Skeletal muscle tissue (tissue), 3 donors: ENCODE measurements at regions not wholly inside any gene's neighbourhood (a gene's known extent, or its start where the extent isn't known, plus 50 kb on each side); places are given as distances from the start of the nearest gene placed in this dataset.
"Not testable (repeated sequence)": the region's sequence is repeated elsewhere in the genome, so short reads cannot be mapped to it uniquely, and the experiment has no call there.

Experiments used
- H3K27ac ChIP-seq: one replicate; pipeline ENCODE4 v1.7.0; 2013; ENCODE audit warnings: mild to moderate bottlenecking, low read depth, low read length, inconsistent platforms
- H3K27me3 ChIP-seq, 3 donors: one replicate each; pipeline ENCODE4 v1.7.0; 2013; ENCODE audit warnings: low read length in 3 of 3; ENCODE audit not compliant: control insufficient read depth in 3 of 3, insufficient read depth in 3 of 3
- H3K36me3 ChIP-seq, 3 donors: one replicate each; pipeline ENCODE4 v1.7.0; 2013; ENCODE audit warnings: low read length in 3 of 3; ENCODE audit not compliant: control insufficient read depth in 3 of 3, insufficient read depth in 3 of 3
- H3K4me1 ChIP-seq, 3 donors: one replicate each; pipeline ENCODE4 v1.7.0; 2013; ENCODE audit warnings: low read length in 3 of 3, mild to moderate bottlenecking in 3 of 3; ENCODE audit not compliant: control insufficient read depth in 3 of 3, insufficient read depth in 3 of 3
- H3K4me3 ChIP-seq, 3 donors: one replicate each; pipeline ENCODE4 v1.7.0; 2013; ENCODE audit warnings: low read length in 3 of 3
- H3K9ac ChIP-seq, 3 donors: one replicate each; pipeline ENCODE4 v1.7.0; 2013; ENCODE audit warnings: low read length in 3 of 3, mild to moderate bottlenecking in 3 of 3, moderate library complexity in 2 of 3, low read depth in 1 of 3
- H3K9me3 ChIP-seq, 3 donors: one replicate each; pipeline ENCODE4 v1.7.0; 2013; ENCODE audit warnings: low read length in 3 of 3; ENCODE audit not compliant: control insufficient read depth in 3 of 3
- donor health status: Osteomylitis.

DNA sequence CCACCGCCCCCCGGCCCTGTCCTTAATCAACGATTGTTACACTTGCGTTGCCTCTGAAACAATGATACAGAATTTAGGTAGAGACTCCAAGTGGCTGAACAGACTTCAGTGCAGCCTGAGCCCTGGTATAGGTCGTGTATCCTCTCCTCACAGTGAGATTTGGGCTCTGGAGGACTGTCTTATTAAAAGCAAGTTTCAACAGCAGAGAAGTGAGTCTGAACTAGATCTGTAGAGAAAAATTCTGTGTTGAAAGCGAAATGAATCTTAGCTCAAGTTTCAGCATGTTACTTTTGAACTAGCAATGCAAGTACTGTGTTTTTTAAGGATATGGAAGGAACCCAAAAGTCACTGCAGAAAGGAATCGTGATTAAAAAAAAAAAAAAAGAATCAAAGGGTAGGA is 103.1 kb downstream of the HOXA1 start:
- H3K4me3 ChIP-seq, result no peak overlapping the region
- no peak overlapping the region for H3K9ac ChIP-seq
- no peaks in the 10 kb centered on the region for H3K9me3 ChIP-seq
- H3K4me1 ChIP-seq, result no peaks in the 10 kb centered on the region
- H3K27me3 ChIP-seq, result no peaks in the 10 kb centered on the region
- H3K36me3 ChIP-seq, result no peaks in the 10 kb centered on the region
- H3K27ac ChIP-seq, result no peak overlapping the region

DNA sequence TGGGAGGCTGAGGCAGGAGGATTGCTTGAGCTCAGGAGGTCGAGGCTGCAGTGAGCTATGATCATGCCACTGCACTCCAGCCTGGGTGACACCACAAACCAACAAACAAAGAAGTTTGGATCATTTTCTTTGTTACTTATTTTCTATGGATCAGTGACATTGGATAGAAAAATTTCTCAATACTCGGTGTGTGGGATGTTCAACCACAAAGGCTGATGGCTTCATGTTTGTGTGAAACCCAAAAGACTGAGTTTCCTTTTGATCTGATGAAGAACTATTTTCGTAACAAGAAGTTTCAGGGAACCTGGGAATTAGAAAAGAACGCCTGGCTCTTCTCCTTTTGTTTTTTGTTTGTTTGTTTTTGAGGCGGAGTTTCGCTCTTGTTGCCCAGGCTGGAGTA is 104.0 kb downstream of the HOXA1 start:
- Histone ChIP-seq H3K9ac (no peak overlapping the region), H3K9me3 (no peaks in the 10 kb centered on the region), H3K4me3 (no peak overlapping the region), H3K4me1 (no peaks in the 10 kb centered on the region), H3K36me3 (no peaks in the 10 kb centered on the region), H3K27ac (no peak overlapping the region), H3K27me3 (no peaks in the 10 kb centered on the region)

DNA sequence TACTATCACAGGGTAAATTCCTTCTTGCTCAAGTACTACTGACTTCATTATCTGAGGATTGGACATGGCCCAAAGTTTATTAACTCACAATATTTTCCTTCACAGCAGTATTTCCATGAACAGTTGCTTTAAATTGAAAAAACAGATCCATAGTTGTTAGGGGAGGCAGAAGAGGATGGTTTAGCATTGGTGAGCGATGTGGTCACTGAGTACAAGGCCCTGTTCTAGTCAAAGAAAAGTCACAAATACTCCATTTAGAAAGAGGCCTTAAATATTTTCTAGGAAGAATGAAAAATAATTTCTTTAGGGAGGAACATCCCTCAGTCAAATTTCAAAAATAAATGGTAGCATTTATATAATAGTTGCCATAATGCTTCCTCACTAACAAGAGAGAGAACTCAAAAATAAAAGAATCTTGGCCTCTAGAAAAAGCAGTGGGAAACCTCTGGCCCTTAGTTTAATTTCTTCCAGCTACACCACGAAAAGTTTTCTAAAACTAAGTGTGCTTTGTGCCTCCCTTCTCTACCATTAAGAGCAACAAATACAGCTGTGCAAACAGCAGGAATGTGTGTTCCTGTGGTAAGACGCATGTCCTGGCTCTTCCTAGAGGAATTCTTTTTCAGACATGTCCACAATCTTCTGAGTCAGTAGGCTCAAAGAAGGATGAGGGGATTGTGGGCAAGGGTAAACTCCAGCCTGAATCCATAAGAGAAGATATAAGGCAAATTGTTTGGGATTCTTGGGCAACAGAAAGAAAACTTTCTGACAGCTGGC is 105.7 kb downstream of the HOXA1 start:
- no peaks in the 10 kb centered on the region for H3K4me1 ChIP-seq
- no peak overlapping the region for H3K4me3 ChIP-seq
- H3K36me3 ChIP-seq, result no peaks in the 10 kb centered on the region
- H3K27ac ChIP-seq, result no peak overlapping the region
- no peak overlapping the region for H3K9ac ChIP-seq
- H3K9me3 ChIP-seq, result no peaks in the 10 kb centered on the region
- no peaks in the 10 kb centered on the region for H3K27me3 ChIP-seq

DNA sequence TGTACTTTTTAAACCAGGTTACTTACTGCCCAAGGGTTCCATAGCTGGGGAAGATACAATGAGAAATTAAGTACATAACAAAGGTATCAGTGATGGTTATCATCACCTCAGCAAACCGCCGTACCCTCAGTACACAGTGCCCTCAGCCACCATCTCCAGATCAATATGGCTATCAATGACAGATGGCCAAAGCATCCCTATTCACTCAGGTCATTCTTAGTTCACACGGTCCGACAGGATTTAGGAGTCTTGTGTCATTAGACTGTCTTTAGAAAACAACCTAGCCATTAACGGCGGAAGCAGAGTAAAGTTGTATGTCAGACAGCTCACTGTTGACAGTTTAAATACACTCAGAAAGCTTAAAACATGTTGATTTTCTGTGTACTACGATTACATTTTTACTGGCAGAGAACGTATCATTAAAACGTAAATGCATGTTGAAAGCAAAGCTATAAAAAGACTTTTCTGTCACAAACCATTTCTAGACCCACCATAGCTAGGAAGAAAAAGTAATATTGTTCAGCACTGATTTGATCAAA is 106.9 kb downstream of the HOXA1 start:
- Histone ChIP-seq H3K4me1 (no peaks in the 10 kb centered on the region), H3K27me3 (no peaks in the 10 kb centered on the region), H3K4me3 (no peak overlapping the region), H3K9ac (no peak overlapping the region), H3K27ac (no peak overlapping the region), H3K36me3 (no peaks in the 10 kb centered on the region), H3K9me3 (no peaks in the 10 kb centered on the region)

DNA sequence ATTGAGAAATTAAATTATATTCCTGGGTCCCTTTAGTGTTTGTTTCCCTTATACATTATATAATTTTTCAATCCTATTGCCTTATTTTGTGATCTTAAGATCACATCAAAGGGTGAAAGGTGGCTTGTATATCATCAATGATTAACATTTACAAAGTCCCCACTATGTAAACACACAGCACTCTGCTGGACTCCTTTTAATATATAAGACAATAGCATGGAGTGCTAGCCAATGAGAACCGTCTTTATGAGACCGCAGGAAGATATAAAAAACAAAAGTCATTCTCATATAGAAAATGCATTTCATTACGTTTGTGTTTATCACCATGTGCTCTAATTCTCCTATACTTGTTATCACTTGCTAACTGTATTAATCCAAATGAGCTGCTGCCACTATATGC is 108.5 kb downstream of the HOXA1 start:
- H3K36me3 ChIP-seq, result no peaks in the 10 kb centered on the region

DNA sequence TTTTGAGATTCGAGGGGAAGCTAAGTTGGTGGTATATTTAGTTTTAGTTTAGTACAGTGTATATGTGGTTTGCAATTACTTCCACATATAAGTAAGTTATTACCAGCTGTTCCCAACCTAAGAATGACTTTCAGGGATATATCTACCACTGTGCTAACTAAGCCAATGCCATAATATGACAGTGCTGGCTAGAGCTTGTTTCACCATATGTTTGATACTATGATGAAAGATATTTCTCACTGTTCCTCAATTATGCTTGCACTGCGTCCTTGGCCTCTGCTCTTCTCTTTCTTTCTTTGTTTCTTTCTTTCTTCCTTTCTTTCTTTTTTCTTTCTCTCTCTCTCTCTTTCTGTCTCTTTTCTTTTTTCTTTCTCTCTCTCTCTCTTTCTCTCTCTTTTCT is 113.8 kb upstream of the SKAP2 start:
- no peak overlapping the region for H3K27ac ChIP-seq
- no peak overlapping the region for H3K9ac ChIP-seq
- H3K9me3 ChIP-seq, result peaks cover 0 to under 1% (median 0%) of the 10 kb centered on the region in 3 donors
- H3K36me3 ChIP-seq, result no peaks in the 10 kb centered on the region
- H3K4me3 ChIP-seq, result no peak overlapping the region
- H3K27me3 ChIP-seq, result no peaks in the 10 kb centered on the region
- no peaks in the 10 kb centered on the region for H3K4me1 ChIP-seq

More for the DNA sequence above, 108.5 kb downstream of the HOXA1 start:
- Histone ChIP-seq H3K4me3 (no peak overlapping the region), H3K9me3 (no peaks in the 10 kb centered on the region), H3K9ac (no peak overlapping the region), H3K4me1 (no peaks in the 10 kb centered on the region), H3K27me3 (no peaks in the 10 kb centered on the region), H3K27ac (no peak overlapping the region)

DNA sequence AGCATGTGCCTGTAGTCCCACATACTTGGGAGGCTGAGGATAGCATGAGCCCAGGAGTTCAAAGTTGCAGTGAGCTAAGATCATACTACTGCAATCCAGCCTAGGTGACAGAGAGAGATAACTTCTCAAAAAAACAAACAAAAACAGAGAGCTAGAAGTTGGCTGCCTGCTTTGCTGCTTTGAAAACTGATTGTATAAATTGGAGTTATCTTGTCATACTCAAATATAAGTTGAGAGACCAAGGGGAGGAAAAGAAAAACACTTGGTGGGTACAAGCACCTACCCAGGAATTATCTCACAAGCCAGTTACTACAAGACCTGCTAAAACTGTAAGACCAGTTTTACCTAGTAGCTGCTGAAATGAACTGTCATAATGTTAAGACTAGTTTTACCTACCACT is 112.5 kb upstream of the SKAP2 start:
- H3K9me3 ChIP-seq, result peaks cover 0 to 6% (median 2%) of the 10 kb centered on the region in 3 donors
- H3K27me3 ChIP-seq, result no peaks in the 10 kb centered on the region
- no peak overlapping the region for H3K27ac ChIP-seq
- no peak overlapping the region for H3K9ac ChIP-seq
- no peak overlapping the region for H3K4me3 ChIP-seq
- H3K36me3 ChIP-seq, result no peaks in the 10 kb centered on the region
- no peaks in the 10 kb centered on the region for H3K4me1 ChIP-seq

DNA sequence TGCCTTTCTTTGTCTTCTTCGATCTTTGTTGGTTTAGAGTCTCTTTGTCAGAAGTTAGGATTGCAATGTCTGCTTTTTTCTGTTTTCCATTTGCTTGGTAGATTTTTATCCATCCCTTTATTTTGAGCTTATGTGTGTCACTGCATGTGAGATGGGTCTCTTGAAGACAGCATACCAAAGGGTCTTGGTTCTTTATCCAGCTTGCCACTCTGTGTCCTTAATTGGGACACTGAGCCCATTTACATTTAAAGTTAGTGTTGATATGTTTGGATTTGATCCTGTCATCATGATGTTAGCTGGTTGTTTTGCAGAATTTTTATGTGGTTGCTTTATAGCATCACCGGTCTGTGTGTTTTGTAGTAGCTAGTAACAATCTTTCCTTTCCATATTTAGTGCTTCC is 107.5 kb upstream of the SKAP2 start:
- H3K27ac ChIP-seq, H3K4me1 ChIP-seq, H3K4me3 ChIP-seq, H3K9me3 ChIP-seq, H3K36me3 ChIP-seq, H3K9ac ChIP-seq, H3K27me3 ChIP-seq: not testable (repeated sequence)

DNA sequence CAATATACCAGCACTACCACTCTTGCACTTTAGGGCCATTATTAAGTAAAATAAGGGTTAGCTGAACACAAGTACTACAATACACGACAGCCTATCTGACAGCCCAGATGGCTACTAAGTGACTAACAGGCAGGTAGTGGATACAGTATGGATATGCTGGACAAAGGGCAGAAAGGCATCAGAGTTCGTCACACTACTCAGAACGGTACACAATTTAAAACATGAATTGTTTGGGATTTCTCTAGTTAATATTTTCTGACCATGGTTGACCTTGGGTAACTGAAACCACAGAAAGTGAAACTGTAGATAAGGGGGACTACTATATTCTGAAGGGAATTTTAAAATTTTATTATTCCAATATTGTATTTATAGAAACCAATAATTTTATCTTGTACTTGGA is 101.3 kb upstream of the SKAP2 start:
- Histone ChIP-seq H3K4me1 (no peaks in the 10 kb centered on the region), H3K9me3 (no peaks in the 10 kb centered on the region), H3K4me3 (no peak overlapping the region), H3K9ac (no peak overlapping the region), H3K36me3 (no peaks in the 10 kb centered on the region), H3K27ac (no peak overlapping the region), H3K27me3 (no peaks in the 10 kb centered on the region)

DNA sequence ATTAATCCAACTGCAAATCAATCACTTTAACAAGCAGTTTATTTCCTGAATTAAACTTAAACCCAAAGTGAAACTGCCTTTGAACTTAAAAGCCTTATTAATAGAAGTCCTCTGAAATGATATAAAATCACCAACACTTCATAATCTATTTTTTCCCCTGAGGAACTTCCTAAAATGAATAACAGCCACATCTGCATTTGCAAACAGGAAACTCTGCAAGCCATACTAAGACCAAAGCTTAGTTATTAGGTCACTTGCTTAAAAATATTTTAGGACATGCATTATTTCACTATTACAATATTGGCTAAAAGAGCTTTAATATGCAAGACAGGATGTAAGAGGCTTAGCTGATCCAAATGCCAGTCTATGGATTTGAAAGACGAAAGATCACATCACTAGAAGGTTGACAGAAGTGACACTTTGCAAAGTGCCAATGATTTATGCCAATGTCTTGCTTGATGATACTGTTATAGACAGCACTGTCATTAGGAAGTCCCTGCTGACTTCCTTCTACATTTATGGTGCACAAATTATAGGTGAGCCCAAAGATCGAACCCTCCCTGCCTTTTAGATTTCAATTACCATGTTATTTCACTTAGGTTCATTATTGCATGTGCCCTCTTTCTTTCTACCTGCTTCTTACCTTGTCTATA is 99.9 kb upstream of the SKAP2 start:
- no peaks in the 10 kb centered on the region for H3K36me3 ChIP-seq
- H3K9me3 ChIP-seq, result no peaks in the 10 kb centered on the region
- H3K9ac ChIP-seq, result no peak overlapping the region
- H3K4me1 ChIP-seq, result no peaks in the 10 kb centered on the region
- no peaks in the 10 kb centered on the region for H3K27me3 ChIP-seq
- no peak overlapping the region for H3K4me3 ChIP-seq
- no peak overlapping the region for H3K27ac ChIP-seq
